NCI-H446 (cell line): ENCODE measurements at regions not wholly inside any gene's neighbourhood (a gene's known extent, or its start where the extent isn't known, plus 50 kb on each side); places are given as distances from the start of the nearest gene placed in this dataset.
"Not testable (repeated sequence)": the region's sequence is repeated elsewhere in the genome, so short reads cannot be mapped to it uniquely, and the experiment has no call there.

ENCODE experiments used
- DNase-seq, 2 experiments: peaks; one replicate each; lab custom pipeline; 2025; lab: John Stamatoyannopoulos, UW

- DNase-seq, result no peak
Measured at GRCh38 chr6:168825226-168826077, 384.5 kb downstream of the SMOC2 start.

GRCh38 chr6:168823397-168824212 lies 382.6 kb downstream of the SMOC2 start:
- no peak for DNase-seq

- DNase-seq, result no peak
Measured at GRCh38 chr6:168822376-168822775, 381.4 kb downstream of the SMOC2 start.

- no peak for DNase-seq
Measured at GRCh38 chr6:168819546-168819945, 378.6 kb downstream of the SMOC2 start.

GRCh38 chr6:168817558-168818159 lies 376.7 kb downstream of the SMOC2 start:
- DNase-seq, result no peak

- no peak for DNase-seq
Measured at GRCh38 chr6:168815229-168815628, 374.2 kb downstream of the SMOC2 start.

GRCh38 chr6:168808232-168808631 lies 367.2 kb downstream of the SMOC2 start:
- no peak for DNase-seq

- no peak for DNase-seq
Measured at GRCh38 chr6:168804331-168804730, 363.3 kb downstream of the SMOC2 start.

GRCh38 chr6:168803874-168804273 lies 362.9 kb downstream of the SMOC2 start:
- DNase-seq, result no peak

GRCh38 chr6:168799067-168799466 lies 358.1 kb downstream of the SMOC2 start:
- DNase-seq, result no peak

- DNase-seq, result no peak
Measured at GRCh38 chr6:168796106-168796505, 355.1 kb downstream of the SMOC2 start.

GRCh38 chr6:168795611-168796010 lies 354.6 kb downstream of the SMOC2 start:
- not testable (repeated sequence) for DNase-seq

- no peak for DNase-seq
Measured at GRCh38 chr6:168794491-168794890, 353.5 kb downstream of the SMOC2 start.

GRCh38 chr6:168793649-168794048 lies 352.7 kb downstream of the SMOC2 start:
- no peak for DNase-seq

- no peak for DNase-seq
Measured at GRCh38 chr6:168791917-168792316, 350.9 kb downstream of the SMOC2 start.

GRCh38 chr6:168789699-168790098 lies 348.7 kb downstream of the SMOC2 start:
- DNase-seq, result no peak

GRCh38 chr6:168785720-168786511 lies 344.9 kb downstream of the SMOC2 start:
- no peak for DNase-seq

GRCh38 chr6:168784426-168784825 lies 343.4 kb downstream of the SMOC2 start:
- no peak for DNase-seq

- DNase-seq, result no peak
Measured at GRCh38 chr6:168783720-168784119, 342.7 kb downstream of the SMOC2 start.

GRCh38 chr6:168782187-168782751 lies 341.3 kb downstream of the SMOC2 start:
- no peak for DNase-seq

GRCh38 chr6:168778201-168778600 lies 337.2 kb downstream of the SMOC2 start:
- DNase-seq, result no peak

GRCh38 chr6:168774381-168774780 lies 333.4 kb downstream of the SMOC2 start:
- DNase-seq, result no peak
